Nephron (organoid): ENCODE measurements at regions not wholly inside any gene's neighbourhood (a gene's known extent, or its start where the extent isn't known, plus 50 kb on each side); places are given as distances from the start of the nearest gene placed in this dataset.

Experiments used
- H3K27ac Mint-ChIP-seq, 3 experiments: 2 replicates each; pipeline ENCODE4 v1.8.0; 2020; ENCODE audit warnings: mixed read lengths in 3 of 3, mild to moderate bottlenecking in 2 of 3, moderate library complexity in 1 of 3
- H3K27me3 Mint-ChIP-seq: 2 replicates; pipeline ENCODE4 v1.8.0; 2021; ENCODE audit warnings: low read depth, mild to moderate bottlenecking, moderate library complexity, mixed read lengths
- H3K36me3 Mint-ChIP-seq: 2 replicates; pipeline ENCODE4 v1.8.0; 2020; ENCODE audit warnings: low read depth, mixed read lengths
- H3K4me1 Mint-ChIP-seq: 2 replicates; pipeline ENCODE4 v1.8.0; 2020; ENCODE audit warnings: mixed read lengths
- H3K4me3 Mint-ChIP-seq, 3 experiments: 2 replicates each; pipeline ENCODE4 v1.8.0; 2020; ENCODE audit warnings: mild to moderate bottlenecking in 3 of 3, mixed read lengths in 3 of 3, moderate library complexity in 2 of 3
- H3K9me3 Mint-ChIP-seq: 2 replicates; pipeline ENCODE4 v1.8.0; 2020; ENCODE audit warnings: mixed read lengths
- TF ChIP-seq, protein P1 (sequence below), 3 experiments: fragments of 200-600 bp; sonication (generic); IDR thresholded peaks; one replicate each; pipeline ENCODE4 v1.5.0; 2021; ENCODE audit warnings: antibody characterized with exemption in 3 of 3; ENCODE audit not compliant: unreplicated experiment in 3 of 3

DNA sequence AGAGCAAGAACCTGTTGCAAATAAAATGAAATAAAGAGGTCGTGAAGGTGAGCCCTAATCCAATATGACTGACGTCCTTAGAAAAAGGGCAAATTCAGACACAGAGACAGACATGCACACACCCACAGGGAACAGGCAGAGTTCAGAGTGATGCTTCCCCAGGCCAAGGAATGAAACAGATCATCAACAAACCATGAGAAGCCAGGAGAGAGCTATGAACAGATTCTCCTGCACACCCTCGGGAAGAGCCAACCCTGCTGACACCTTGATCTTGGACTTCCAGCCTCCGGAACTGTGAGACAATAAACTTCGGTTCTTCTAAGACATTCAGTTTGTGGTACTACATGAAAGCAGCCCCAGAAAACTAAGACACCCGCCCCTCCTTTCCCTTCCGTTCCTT is 290.4 kb upstream of the KLF6 start:
- Mint-ChIP-seq H3K36me3 (no peaks in the 10 kb centered on the region), H3K4me3 (no peak overlapping the region)
- TF ChIP-seq, protein P1, sequence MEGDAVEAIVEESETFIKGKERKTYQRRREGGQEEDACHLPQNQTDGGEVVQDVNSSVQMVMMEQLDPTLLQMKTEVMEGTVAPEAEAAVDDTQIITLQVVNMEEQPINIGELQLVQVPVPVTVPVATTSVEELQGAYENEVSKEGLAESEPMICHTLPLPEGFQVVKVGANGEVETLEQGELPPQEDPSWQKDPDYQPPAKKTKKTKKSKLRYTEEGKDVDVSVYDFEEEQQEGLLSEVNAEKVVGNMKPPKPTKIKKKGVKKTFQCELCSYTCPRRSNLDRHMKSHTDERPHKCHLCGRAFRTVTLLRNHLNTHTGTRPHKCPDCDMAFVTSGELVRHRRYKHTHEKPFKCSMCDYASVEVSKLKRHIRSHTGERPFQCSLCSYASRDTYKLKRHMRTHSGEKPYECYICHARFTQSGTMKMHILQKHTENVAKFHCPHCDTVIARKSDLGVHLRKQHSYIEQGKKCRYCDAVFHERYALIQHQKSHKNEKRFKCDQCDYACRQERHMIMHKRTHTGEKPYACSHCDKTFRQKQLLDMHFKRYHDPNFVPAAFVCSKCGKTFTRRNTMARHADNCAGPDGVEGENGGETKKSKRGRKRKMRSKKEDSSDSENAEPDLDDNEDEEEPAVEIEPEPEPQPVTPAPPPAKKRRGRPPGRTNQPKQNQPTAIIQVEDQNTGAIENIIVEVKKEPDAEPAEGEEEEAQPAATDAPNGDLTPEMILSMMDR (IDR thresholded peaks at IDR 0.05; ENCODE audit: unreplicated experiment in 3 of 3): no peak

DNA sequence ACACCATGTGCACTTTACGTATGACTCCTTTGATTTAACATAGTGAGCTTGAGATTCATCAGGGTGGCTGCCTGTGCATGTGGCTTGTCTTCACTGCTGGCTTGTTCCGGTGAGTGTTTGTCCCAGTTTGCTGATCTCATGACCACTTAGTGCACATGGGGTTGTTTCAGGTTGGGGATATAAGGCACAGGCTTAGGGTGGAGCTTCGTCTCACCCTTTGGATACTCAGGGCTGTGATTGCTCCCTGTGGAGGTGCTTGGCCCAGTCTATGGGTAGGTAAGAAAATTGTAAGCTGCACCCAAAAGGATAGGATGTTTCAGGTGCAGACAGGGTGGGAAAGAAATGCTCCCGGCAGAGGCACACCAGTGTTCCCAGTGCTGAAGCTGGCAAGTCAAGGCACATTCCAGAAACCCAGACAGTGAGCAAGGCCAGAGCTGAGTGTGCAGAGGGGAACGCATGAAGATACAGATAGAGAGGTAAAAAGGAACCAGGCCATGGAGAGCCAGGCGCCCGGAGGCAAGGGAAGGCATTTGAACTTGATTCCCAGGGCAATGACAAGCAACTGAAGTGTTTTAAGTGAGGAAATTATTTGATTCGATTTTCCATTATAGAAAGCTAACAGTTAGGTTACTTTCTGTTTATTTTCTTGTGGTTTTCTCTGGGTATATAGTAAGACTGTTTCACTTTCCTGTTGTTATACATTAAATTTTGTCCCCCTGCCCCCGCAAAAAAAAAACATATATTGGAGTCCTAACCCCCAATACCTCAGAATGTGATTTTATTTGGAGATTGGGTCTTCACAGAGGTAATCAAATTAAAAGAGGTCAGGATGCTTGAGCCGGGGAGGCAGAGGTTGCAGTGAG is 289.8 kb upstream of the KLF6 start:
- Mint-ChIP-seq H3K4me3 (no peak overlapping the region), H3K27ac (no peak overlapping the region), H3K36me3 (no peaks in the 10 kb centered on the region), H3K27me3 (peaks cover 9% of the 10 kb centered on the region), H3K9me3 (no peaks in the 10 kb centered on the region), H3K4me1 (peaks cover 8% of the 10 kb centered on the region)
- TF ChIP-seq, protein P1 (IDR thresholded peaks at IDR 0.05; ENCODE audit: unreplicated experiment in 3 of 3): no peak

More for the DNA sequence above, 290.4 kb upstream of the KLF6 start:
- Mint-ChIP-seq H3K27me3 (peaks cover 9% of the 10 kb centered on the region), H3K9me3 (no peaks in the 10 kb centered on the region), H3K27ac (no peak overlapping the region), H3K4me1 (peaks cover 14% of the 10 kb centered on the region)

DNA sequence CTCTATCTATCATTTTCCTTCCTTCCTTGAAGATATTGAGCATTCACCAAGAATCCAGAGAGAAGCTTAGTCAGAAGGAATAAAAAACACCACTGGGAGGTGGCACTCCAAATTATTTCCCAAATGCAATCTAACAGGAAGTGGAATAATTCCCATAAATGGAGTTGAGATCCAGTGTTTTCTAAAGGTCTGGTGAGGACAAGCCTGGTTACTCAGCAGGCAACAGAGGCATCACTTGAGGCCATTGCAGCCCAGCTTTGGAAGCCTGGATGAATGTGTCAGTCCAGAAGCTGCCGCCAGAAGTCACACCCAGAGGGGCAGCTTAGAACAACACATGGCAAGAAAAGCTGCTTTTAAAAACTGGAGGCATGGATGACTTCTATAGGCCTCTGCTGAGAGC is 288.9 kb upstream of the KLF6 start:
- H3K27me3 Mint-ChIP-seq: peaks cover 9% of the 10 kb centered on the region
- no peak overlapping the region for H3K27ac Mint-ChIP-seq
- no peak overlapping the region for H3K4me3 Mint-ChIP-seq
- TF ChIP-seq, protein P1 (IDR thresholded peaks at IDR 0.05; ENCODE audit: unreplicated experiment in 3 of 3): no peak
- H3K36me3 Mint-ChIP-seq: no peaks in the 10 kb centered on the region
- H3K4me1 Mint-ChIP-seq: peaks cover 7% of the 10 kb centered on the region
- no peaks in the 10 kb centered on the region for H3K9me3 Mint-ChIP-seq

DNA sequence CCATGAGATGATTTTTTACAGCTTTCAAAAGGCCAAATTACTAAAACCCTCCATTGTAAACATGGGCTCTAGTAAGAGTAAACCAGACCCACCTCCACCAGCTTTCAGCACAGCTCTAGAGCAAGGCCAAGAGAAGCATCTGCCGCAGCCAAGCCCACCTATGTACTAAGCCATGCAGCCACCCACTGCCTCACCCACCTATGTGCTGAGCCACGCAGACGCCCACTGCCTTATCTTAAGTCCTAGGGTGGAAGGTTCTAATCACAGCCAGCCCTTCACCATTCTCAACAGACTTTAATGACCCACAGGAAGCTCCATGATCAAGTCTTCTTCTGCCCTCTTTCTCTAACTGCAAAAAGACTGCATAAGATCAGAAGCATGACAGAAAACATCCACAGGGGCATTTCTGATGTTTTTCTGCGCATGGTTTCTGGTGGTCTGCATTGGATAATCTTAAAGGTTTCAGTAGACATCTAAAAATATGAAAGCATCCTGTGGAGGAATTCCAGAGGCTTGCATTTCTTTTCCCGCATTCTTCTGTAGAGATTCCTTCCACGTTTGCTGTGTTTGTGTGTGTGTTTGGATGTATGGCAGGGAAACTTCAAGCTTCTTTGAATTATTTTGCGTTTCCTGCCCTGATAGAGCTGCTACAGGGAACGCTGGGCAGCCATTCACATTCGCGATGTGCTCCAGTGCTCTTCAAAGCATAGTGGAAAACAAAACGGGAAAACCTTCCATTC is 286.1 kb upstream of the KLF6 start:
- H3K27me3 Mint-ChIP-seq: peaks cover 9% of the 10 kb centered on the region
- H3K4me3 Mint-ChIP-seq: no peak overlapping the region
- H3K4me1 Mint-ChIP-seq: peaks cover 7% of the 10 kb centered on the region
- no peaks in the 10 kb centered on the region for H3K36me3 Mint-ChIP-seq
- TF ChIP-seq, protein P1 (IDR thresholded peaks at IDR 0.05; ENCODE audit: unreplicated experiment in 3 of 3): no peak
- peak overlapping the region in 2 of 3 experiments; percentile 35 to 55 for H3K27ac Mint-ChIP-seq
- no peaks in the 10 kb centered on the region for H3K9me3 Mint-ChIP-seq

DNA sequence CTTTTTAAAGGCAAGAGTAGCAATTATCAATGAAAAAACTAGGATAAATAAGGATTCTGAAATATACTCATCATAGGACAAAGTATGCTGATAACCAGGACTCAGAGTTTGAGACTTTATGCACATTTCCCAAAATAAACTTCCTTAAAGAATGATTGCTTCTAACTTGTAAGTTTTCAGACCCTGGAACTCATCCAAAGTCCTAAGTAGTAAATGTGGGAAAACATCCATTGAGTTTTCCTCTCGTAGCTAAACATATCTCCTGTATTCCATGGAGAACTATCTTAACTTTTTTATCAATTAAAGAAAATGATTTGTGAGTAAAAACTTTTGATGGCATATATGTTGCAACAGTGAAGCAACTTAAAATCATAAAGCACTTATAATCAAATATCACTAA is 285.2 kb upstream of the KLF6 start:
- Mint-ChIP-seq H3K36me3 (no peaks in the 10 kb centered on the region), H3K27ac (no peak overlapping the region), H3K9me3 (no peaks in the 10 kb centered on the region), H3K27me3 (peaks cover 3% of the 10 kb centered on the region), H3K4me3 (no peak overlapping the region), H3K4me1 (peaks cover 7% of the 10 kb centered on the region)
- TF ChIP-seq, protein P1 (IDR thresholded peaks at IDR 0.05; ENCODE audit: unreplicated experiment in 3 of 3): no peak
